ENCODE measurements at regions not wholly inside any gene's neighbourhood (a gene's known extent, or its start where the extent isn't known, plus 50 kb on each side); places are given as distances from the start of the nearest gene placed in this dataset.

DNA sequence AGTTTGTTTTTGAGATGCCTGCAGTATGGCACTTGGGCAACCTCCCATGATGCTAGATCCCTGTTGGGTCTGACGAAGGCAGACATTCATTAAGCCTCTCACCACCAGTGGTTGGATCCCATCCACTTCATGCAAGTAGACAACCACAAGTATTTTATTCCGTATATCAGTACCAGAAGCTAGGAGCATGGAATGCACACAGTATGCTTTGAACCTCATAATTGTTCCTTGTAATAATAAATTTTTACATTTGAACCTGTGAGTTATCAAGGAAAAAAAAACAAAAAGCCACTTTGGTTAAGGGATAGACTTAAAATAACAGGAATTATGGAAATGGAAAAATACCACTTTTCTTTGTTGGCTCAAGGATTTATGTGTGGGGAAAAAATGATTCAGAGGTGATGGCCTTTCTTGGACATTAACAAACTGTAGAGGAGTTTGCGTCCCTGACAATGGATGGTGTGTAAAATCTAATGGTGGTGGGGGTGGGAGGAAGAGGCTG, 107.1 kb upstream of the KCNJ16 start:
- Mint-ChIP-seq H3K9me3 (peaks cover 0 to 13% (median 2%) of the 10 kb centered on the region in 11 donors), H3K4me1 (no peaks in the 10 kb centered on the region), H3K27me3 (peaks cover 0 to 5% (median 0%) of the 10 kb centered on the region in 5 donors), H3K36me3 (no peaks in the 10 kb centered on the region), H3K4me3 (no peak overlapping the region), H3K27ac (no peak overlapping the region)
- no peaks in the 10 kb centered on the region for H3K36me3 ChIP-seq (ENCODE audit: control insufficient read depth in 2 of 3, insufficient read depth in 3 of 3, low read length in 3 of 3)
- no peak for ATAC-seq
- H3K27me3 ChIP-seq (ENCODE audit: control insufficient read depth in 2 of 2, insufficient read depth in 2 of 2, low read length in 2 of 2): no peaks in the 10 kb centered on the region
- intact Hi-C loops (cut with micrococcal nuclease): no loop called here
- DNase-seq: no peak
- H3K27ac ChIP-seq (ENCODE audit: low read depth, low read length): no peak overlapping the region
- POLR2A ChIA-PET: no interaction called here
- CTCF ChIA-PET: no interaction called here
- no peaks in the 10 kb centered on the region for H3K4me1 ChIP-seq (ENCODE audit: control insufficient read depth in 2 of 2, insufficient read depth in 2 of 2, low read length in 2 of 2)
- H3K9me3 ChIP-seq (ENCODE audit: control insufficient read depth in 2 of 3, low read length in 3 of 3): no peaks in the 10 kb centered on the region
- H3K4me3 ChIP-seq (ENCODE audit: low read length): no peak overlapping the region

- H3K9me3 ChIP-seq (ENCODE audit: control insufficient read depth in 2 of 3, low read length in 3 of 3): no peaks in the 10 kb centered on the region
- H3K4me3 ChIP-seq (ENCODE audit: low read length): no peak overlapping the region
- ATAC-seq: no peak
- Mint-ChIP-seq H3K27me3 (peaks cover 0 to 5% (median 0%) of the 10 kb centered on the region in 5 donors), H3K36me3 (no peaks in the 10 kb centered on the region), H3K4me1 (no peaks in the 10 kb centered on the region), H3K27ac (no peak overlapping the region), H3K4me3 (no peak overlapping the region), H3K9me3 (peaks cover 0 to 22% (median 3%) of the 10 kb centered on the region in 11 donors)
- no peak for DNase-seq
- intact Hi-C loops (cut with micrococcal nuclease): no loop called here
- ChIA-PET POLR2A (no interaction called here), CTCF (no interaction called here)
- no peaks in the 10 kb centered on the region for H3K36me3 ChIP-seq (ENCODE audit: control insufficient read depth in 2 of 3, insufficient read depth in 3 of 3, low read length in 3 of 3)
- no peaks in the 10 kb centered on the region for H3K27me3 ChIP-seq (ENCODE audit: control insufficient read depth in 2 of 2, insufficient read depth in 2 of 2, low read length in 2 of 2)
- no peaks in the 10 kb centered on the region for H3K4me1 ChIP-seq (ENCODE audit: control insufficient read depth in 2 of 2, insufficient read depth in 2 of 2, low read length in 2 of 2)
- no peak overlapping the region for H3K27ac ChIP-seq (ENCODE audit: low read depth, low read length)
These were observed 105.1 kb upstream of the KCNJ16 start for GRCh38 chr17:69969897-69970296.

DNA sequence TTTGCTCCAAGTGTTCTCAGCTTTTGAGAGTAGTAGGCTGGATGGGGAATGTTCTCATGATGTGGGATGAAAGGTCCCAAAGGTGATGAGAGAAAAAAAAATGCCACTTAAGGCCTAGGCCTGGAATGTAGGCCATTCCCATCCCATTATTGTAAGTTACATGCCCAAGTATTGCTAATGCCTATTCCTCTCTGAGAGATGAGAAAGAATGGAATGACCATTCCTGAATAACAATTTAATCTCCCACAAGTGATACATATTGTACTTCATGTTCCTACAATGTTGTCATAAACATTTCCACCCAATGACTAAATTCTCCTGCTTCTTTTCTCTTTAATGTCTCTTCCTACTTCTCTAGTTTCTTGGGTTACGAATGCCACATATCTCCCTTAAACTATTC, 102.8 kb upstream of the KCNJ16 start:
- no peaks in the 10 kb centered on the region for H3K4me1 ChIP-seq (ENCODE audit: control insufficient read depth in 2 of 2, insufficient read depth in 2 of 2, low read length in 2 of 2)
- no peaks in the 10 kb centered on the region for H3K36me3 ChIP-seq (ENCODE audit: control insufficient read depth in 2 of 3, insufficient read depth in 3 of 3, low read length in 3 of 3)
- ChIA-PET POLR2A (no interaction called here), CTCF (no interaction called here)
- Mint-ChIP-seq H3K4me3 (no peak overlapping the region), H3K27ac (no peak overlapping the region), H3K36me3 (no peaks in the 10 kb centered on the region), H3K27me3 (peaks cover 0 to 6% (median 0%) of the 10 kb centered on the region in 5 donors), H3K4me1 (no peaks in the 10 kb centered on the region), H3K9me3 (peaks cover 0 to 13% (median 0%) of the 10 kb centered on the region in 11 donors)
- intact Hi-C loops (cut with micrococcal nuclease): no loop called here
- no peaks in the 10 kb centered on the region for H3K27me3 ChIP-seq (ENCODE audit: control insufficient read depth in 2 of 2, insufficient read depth in 2 of 2, low read length in 2 of 2)
- DNase-seq (no peak), ATAC-seq (no peak)
- H3K4me3 ChIP-seq (ENCODE audit: low read length): no peak overlapping the region
- H3K27ac ChIP-seq (ENCODE audit: low read depth, low read length): no peak overlapping the region
- H3K9me3 ChIP-seq (ENCODE audit: control insufficient read depth in 2 of 3, low read length in 3 of 3): no peaks in the 10 kb centered on the region

DNA sequence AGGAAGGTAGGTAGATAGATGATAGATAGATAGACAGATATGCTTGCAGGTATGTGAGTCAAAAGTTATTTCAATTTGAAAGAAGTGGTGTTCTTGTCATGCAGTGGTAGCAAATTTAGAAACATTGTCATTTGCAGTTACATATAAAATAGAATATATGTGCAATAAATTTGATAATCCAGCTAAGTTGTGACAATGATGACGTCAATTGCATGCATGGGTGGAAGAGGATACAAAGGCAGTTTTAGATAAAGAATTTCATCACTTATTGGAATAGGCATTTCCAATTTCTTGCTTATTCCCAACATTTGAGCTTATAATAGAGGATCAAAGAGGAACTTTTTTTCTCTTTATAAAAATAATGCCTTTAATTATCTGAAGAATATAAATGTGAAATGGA, 99.2 kb upstream of the KCNJ16 start:
- no peaks in the 10 kb centered on the region for H3K4me1 ChIP-seq (ENCODE audit: control insufficient read depth in 2 of 2, insufficient read depth in 2 of 2, low read length in 2 of 2)
- Mint-ChIP-seq H3K4me1 (no peaks in the 10 kb centered on the region), H3K27me3 (peaks cover 0 to 6% (median 0%) of the 10 kb centered on the region in 5 donors), H3K4me3 (no peak overlapping the region), H3K9me3 (peaks cover 0 to 13% (median 0%) of the 10 kb centered on the region in 11 donors), H3K27ac (no peak overlapping the region), H3K36me3 (no peaks in the 10 kb centered on the region)
- intact Hi-C loops (cut with micrococcal nuclease): no loop called here
- ChIA-PET CTCF (no interaction called here), POLR2A (no interaction called here)
- no peak overlapping the region for H3K4me3 ChIP-seq (ENCODE audit: low read length)
- no peaks in the 10 kb centered on the region for H3K27me3 ChIP-seq (ENCODE audit: control insufficient read depth in 2 of 2, insufficient read depth in 2 of 2, low read length in 2 of 2)
- H3K27ac ChIP-seq (ENCODE audit: low read depth, low read length): no peak overlapping the region
- H3K9me3 ChIP-seq (ENCODE audit: control insufficient read depth in 2 of 3, low read length in 3 of 3): no peaks in the 10 kb centered on the region
- H3K36me3 ChIP-seq (ENCODE audit: control insufficient read depth in 2 of 3, insufficient read depth in 3 of 3, low read length in 3 of 3): no peaks in the 10 kb centered on the region
- no peak for ATAC-seq
- DNase-seq: no peak

DNA sequence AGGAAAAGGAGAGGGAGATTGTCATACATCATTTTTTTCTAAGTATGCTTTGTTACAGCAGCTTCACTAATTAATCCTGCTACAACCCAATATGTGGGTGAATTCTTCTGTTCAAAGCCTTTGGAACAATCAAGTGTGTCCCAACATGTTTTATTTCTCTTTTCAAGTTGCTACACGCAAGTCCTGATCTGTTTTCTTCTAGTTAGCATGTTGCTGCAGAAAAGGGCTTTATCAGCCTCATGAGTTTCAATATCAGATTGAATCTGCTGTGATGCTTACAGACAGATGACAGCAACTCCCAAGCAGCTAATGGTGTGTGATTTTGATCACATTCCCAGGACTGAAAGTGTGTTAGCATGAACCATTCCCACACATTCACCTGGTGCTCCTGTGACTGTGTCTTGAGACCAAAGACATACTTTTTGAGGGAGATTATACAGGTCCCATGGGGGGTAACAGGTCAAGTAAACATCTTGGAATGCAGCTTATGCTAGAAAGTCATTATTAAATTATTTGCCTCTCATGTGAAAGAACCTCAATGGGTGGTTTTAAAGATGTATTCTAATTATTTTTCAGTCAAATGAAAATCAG, 96.9 kb upstream of the KCNJ16 start:
- Histone ChIP-seq H3K27ac (ENCODE audit: low read depth, low read length) (no peak overlapping the region), H3K36me3 (ENCODE audit: control insufficient read depth in 2 of 3, insufficient read depth in 3 of 3, low read length in 3 of 3) (no peaks in the 10 kb centered on the region), H3K27me3 (ENCODE audit: control insufficient read depth in 2 of 2, insufficient read depth in 2 of 2, low read length in 2 of 2) (no peaks in the 10 kb centered on the region), H3K9me3 (ENCODE audit: control insufficient read depth in 2 of 3, low read length in 3 of 3) (no peaks in the 10 kb centered on the region), H3K4me3 (ENCODE audit: low read length) (no peak overlapping the region), H3K4me1 (ENCODE audit: control insufficient read depth in 2 of 2, insufficient read depth in 2 of 2, low read length in 2 of 2) (no peaks in the 10 kb centered on the region)
- no peak for ATAC-seq
- no peaks in the 10 kb centered on the region for H3K4me1 Mint-ChIP-seq
- peaks cover 0 to 6% (median 0%) of the 10 kb centered on the region in 5 donors for H3K27me3 Mint-ChIP-seq
- H3K27ac Mint-ChIP-seq: no peak overlapping the region
- ChIA-PET CTCF (no interaction called here), POLR2A (no interaction called here)
- no peaks in the 10 kb centered on the region for H3K36me3 Mint-ChIP-seq
- no peak for DNase-seq
- intact Hi-C loops (cut with micrococcal nuclease): no loop called here
- peaks cover 0 to 9% (median 0%) of the 10 kb centered on the region in 11 donors for H3K9me3 Mint-ChIP-seq
- no peak overlapping the region for H3K4me3 Mint-ChIP-seq

- DNase-seq (no peak), ATAC-seq (no peak)
- no peaks in the 10 kb centered on the region for H3K4me1 Mint-ChIP-seq
- Histone ChIP-seq H3K27ac (ENCODE audit: low read depth, low read length) (no peak overlapping the region), H3K4me3 (ENCODE audit: low read length) (no peak overlapping the region), H3K36me3 (ENCODE audit: control insufficient read depth in 2 of 3, insufficient read depth in 3 of 3, low read length in 3 of 3) (no peaks in the 10 kb centered on the region), H3K9me3 (ENCODE audit: control insufficient read depth in 2 of 3, low read length in 3 of 3) (no peaks in the 10 kb centered on the region), H3K4me1 (ENCODE audit: control insufficient read depth in 2 of 2, insufficient read depth in 2 of 2, low read length in 2 of 2) (no peaks in the 10 kb centered on the region), H3K27me3 (ENCODE audit: control insufficient read depth in 2 of 2, insufficient read depth in 2 of 2, low read length in 2 of 2) (no peaks in the 10 kb centered on the region)
- ChIA-PET CTCF (no interaction called here), POLR2A (no interaction called here)
- intact Hi-C loops (cut with micrococcal nuclease): no loop called here
- H3K4me3 Mint-ChIP-seq: no peak overlapping the region
- no peak overlapping the region for H3K27ac Mint-ChIP-seq
- H3K36me3 Mint-ChIP-seq: no peaks in the 10 kb centered on the region
- peaks cover 0 to 2% (median under 1%) of the 10 kb centered on the region in 11 donors for H3K9me3 Mint-ChIP-seq
- no peaks in the 10 kb centered on the region for H3K27me3 Mint-ChIP-seq
These were observed 93.6 kb upstream of the KCNJ16 start for GRCh38 chr17:69981441-69981840.

GRCh38 chr17:69995476-69995875, 79.5 kb upstream of the KCNJ16 start:
- no peak overlapping the region for H3K4me3 Mint-ChIP-seq
- no peaks in the 10 kb centered on the region for H3K4me1 Mint-ChIP-seq
- no peak for DNase-seq
- H3K27ac Mint-ChIP-seq: no peak overlapping the region
- no peaks in the 10 kb centered on the region for H3K36me3 Mint-ChIP-seq
- Histone ChIP-seq H3K9me3 (ENCODE audit: control insufficient read depth in 2 of 3, low read length in 3 of 3) (no peaks in the 10 kb centered on the region), H3K4me1 (ENCODE audit: control insufficient read depth in 2 of 2, insufficient read depth in 2 of 2, low read length in 2 of 2) (no peaks in the 10 kb centered on the region), H3K27me3 (ENCODE audit: control insufficient read depth in 2 of 2, insufficient read depth in 2 of 2, low read length in 2 of 2) (no peaks in the 10 kb centered on the region), H3K36me3 (ENCODE audit: control insufficient read depth in 2 of 3, insufficient read depth in 3 of 3, low read length in 3 of 3) (no peaks in the 10 kb centered on the region), H3K27ac (ENCODE audit: low read depth, low read length) (no peak overlapping the region), H3K4me3 (ENCODE audit: low read length) (no peak overlapping the region)
- H3K27me3 Mint-ChIP-seq: peaks cover 0 to 8% (median 0%) of the 10 kb centered on the region in 5 donors
- ATAC-seq: no peak
- intact Hi-C loops (cut with micrococcal nuclease): no loop called here
- H3K9me3 Mint-ChIP-seq: peaks cover 0 to 22% (median 3%) of the 10 kb centered on the region in 11 donors
- ChIA-PET CTCF (no interaction called here), POLR2A (no interaction called here)

All from naive thymus-derived CD4-positive, alpha-beta T cell (primary cell).